GM18909 (cell line): ENCODE measurements at regions not wholly inside any gene's neighbourhood (a gene's known extent, or its start where the extent isn't known, plus 50 kb on each side); places are given as distances from the start of the nearest gene placed in this dataset.
A peak's percentile ranks its signal among the peaks of the same experiment; 100 is the strongest.
"Not testable (repeated sequence)": the region's sequence is repeated elsewhere in the genome, so short reads cannot be mapped to it uniquely, and the experiment has no call there.

ENCODE experiments used
- ATAC-seq: cut with Tn5 transposase; IDR thresholded peaks from one replicate; pipeline ENCODE4 v1.9.1; 2021; ENCODE audit warnings: mild to moderate bottlenecking; ENCODE audit not compliant: unreplicated experiment, poor library complexity

DNA sequence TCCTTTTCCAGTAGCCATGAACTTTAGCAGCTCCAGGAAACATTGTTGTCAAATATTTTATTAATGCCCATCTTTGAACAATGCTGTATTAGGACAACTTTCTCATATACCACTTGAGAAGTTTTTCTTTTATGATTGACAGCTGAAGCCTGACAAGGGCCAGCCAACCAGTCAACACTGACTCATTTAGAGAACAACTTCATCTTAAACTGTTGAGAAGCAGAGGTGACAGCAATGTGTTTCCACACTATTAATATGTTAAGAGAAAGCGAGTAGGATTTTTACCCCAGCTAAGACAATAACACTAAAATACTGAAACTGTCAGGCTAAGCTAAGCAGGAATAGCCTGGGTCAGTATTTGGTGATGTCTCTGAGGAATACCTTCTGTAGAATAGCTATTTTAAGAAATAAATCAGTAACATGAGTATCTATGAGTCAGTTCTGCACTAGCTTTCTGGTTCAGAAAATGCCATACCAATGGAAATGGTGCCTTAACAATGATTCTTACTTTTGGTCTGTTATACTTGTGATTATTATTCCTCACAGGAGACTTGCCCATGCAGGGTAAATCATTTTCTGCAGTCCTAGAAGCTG, 168.8 kb upstream of the POT1 start:
- peak; percentile 88 for ATAC-seq

DNA sequence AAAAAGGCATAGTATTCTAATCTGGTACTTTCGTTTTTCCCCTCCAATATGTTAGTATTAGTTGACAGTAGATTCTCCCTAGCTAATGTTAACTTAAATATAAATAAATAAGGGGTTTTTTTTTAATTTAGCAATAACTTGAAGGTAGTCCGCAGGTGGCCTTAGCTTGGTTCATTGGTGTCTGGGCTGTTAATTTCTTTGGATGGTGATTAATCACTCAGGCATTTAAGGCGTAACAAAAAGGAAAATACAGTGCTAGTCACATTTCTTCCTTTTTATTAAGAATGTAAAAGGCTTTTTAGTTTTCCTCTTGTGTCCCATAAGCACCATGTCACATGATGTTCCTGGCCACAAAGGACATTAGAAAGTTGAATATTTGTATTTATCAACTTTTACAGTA, 161.0 kb upstream of the POT1 start:
- ATAC-seq, result no peak

DNA sequence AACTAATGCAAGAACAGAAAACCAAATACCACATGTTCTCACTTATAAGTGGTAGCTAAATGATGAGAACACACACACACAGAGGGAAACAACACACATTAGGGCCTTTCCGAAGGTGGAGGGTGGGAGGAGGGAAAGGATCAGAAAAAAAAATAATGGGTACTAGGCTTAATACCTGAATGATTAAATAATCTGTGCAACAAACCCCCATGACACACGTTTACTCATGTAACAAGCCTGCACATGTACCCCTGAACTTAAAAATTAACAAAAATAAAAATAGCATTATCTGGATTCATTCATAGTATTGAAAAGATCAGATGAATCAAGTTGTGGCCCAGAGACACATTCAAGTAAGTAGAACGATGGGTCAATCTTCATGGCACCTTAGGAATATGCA, 159.5 kb upstream of the POT1 start:
- ATAC-seq, result no peak

DNA sequence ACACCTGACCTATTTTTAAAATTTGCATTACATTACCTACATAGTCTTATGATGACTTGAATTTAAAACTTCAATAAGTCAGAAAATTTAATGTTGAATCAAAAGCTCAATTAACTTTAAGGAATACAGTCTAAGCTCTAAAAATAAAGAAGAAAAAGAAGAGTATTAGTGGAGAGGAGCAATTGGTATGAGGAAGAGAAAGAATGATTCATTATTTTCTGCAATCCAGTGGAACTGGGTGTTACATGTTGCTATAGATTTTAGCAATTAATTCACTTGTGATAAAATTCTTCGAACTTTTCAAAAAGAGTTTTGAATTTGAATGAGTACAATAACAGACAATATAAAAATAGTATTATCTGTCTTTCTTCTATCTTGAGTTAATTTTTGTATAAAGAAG, 158.9 kb upstream of the POT1 start:
- no peak for ATAC-seq

DNA sequence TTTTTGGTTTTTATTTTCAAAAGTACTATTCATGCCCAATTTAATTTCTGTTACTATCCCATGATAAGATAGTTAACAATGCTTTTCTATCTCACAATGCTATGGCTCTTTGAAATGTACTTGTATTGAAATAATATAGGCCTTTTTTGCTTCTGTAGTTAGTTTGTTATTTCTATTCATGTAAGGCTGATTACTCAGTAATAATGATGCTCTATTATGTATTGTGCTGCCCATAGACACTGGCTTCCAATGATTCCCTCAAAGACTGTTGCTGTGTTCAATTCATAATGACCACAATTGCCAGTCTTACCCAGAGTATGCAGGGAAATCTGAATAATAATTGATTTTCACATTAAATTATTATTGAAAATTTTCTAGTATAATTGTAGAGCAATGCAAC, 155.5 kb upstream of the POT1 start:
- no peak for ATAC-seq

DNA sequence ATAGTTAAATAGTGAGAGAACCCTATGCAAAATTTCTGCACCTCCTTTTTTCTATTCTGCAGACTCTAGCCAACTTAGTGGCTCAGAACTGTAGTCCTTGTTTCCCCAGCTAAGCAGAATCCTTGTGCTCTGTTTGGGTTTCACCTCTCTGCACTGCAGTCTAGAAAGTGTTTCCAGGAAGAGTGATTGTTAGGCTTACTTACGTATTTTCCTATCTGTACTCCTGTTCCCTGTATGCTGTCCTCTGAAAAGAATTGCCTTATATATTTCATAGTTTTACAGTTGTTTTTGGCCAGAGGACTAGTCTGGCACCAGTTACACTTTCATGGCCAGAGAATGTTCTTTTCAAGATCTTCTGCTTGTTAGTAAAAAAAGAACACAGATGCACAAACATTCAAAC, 154.6 kb upstream of the POT1 start:
- ATAC-seq, result no peak

DNA sequence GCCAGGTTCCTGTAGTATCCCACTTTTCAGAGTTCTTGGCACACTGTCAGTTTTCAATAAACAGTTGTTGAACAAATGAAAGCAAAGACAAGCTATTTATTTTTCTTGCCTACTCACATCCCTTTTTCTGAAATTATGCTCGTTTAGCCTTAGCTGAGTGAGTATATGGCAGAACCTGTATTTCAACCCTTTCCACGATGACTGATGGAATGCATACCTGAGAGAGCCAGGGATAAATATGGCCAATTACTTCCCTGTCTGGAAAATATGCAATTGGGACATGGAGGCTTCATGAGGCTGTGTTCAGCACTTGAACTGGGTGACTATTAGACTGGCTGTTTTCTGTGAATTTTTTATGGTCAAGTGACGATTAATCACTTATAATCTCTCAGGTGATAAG, 144.5 kb upstream of the POT1 start:
- no peak for ATAC-seq

DNA sequence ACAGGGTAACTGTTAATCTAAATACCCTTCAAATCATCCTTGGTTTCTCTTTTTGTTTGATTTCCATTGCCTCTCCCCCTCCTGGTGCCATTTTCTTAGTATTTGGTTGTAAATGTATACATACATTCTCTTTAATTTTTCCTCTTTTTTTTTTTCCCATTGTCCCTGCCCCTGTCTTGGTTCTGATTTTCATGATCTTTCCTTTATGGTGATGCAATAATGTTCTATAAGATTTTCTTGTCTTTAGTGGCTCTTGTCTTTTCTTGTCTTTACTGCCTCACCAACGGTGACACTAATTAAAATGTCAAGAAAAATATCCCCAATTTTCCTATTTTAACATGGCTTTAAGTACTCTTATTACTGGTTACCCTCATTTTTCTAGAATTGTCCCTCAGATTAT, 135.9 kb upstream of the POT1 start:
- ATAC-seq, result no peak

DNA sequence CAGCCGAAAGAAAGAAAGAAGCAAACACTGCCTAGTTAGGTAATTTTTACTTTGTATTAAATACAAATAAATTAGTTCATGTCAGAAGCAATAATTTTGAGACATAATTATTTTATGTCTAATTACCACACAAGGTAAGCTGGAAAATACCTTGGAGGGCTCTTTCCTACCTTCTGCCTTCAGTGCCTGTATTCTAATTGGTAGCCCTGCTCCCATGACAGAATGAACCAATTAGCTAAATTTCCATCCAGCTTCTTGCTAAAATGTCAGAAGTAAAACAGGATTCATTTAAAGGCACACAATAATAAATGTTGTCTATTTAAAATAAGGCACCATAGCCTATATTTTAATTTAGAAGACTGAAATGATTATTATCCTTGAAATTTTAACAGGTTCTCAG, 135.4 kb upstream of the POT1 start:
- ATAC-seq, result no peak

DNA sequence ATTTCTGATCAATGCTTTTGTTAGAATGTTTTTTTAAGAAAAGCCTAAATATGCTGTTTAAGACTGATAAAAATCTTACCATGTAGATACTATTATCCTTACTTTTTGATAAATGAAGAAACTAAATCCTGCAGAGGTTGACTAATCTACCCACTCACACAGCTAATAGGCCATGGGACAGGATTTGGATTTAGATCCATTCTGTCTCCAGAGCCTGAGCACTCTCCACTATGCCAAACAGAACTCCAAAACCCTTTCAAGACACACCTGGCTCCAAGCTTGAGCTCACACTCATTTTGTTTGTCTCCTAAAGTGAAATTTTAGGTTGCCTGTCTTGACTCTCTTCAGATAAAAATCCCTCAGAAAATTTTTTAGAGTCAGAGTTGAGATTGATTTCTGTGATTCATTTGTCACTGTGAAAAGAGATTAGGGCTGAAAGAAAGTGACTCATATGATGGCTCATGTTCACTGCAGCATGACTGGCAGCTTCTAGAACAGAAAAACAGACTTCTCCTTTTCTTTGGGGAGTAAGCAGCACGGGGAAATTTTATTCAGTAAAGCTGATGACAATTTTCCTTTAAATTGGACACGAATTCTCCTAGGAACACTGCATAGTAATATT, 132.3 kb upstream of the POT1 start:
- ATAC-seq, result peak; percentile 83

DNA sequence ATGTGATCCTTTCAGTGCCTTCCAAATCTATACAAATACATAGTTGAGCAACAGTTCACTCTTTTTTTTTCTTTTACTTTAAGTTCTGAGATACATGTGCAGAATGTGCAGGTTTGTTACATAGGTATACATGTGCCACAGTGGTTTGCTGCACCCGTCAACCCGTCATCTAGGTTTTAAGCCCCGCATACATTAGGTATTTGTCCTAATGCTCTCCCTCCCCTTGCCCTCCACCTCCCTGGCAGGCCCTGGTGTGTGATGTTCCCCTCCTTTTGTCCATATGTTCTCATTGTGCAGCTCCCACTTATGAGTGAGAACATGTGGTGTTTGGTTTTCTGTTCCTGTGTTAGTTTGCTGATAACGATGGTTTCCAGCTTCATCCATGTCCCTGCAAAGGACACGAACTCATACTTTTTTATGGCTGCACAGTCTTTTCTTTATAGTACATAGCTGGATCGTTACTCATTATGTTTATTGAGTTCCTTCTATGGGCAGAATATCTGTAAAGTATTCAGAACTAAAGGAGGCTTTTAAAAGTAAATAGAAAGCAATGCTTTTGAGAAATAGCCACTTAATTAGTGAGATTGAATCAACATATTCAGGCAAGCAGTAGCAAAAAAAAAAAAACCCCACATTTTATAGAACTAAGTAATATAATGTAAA, 131.6 kb upstream of the POT1 start:
- ATAC-seq, result not testable (repeated sequence)

DNA sequence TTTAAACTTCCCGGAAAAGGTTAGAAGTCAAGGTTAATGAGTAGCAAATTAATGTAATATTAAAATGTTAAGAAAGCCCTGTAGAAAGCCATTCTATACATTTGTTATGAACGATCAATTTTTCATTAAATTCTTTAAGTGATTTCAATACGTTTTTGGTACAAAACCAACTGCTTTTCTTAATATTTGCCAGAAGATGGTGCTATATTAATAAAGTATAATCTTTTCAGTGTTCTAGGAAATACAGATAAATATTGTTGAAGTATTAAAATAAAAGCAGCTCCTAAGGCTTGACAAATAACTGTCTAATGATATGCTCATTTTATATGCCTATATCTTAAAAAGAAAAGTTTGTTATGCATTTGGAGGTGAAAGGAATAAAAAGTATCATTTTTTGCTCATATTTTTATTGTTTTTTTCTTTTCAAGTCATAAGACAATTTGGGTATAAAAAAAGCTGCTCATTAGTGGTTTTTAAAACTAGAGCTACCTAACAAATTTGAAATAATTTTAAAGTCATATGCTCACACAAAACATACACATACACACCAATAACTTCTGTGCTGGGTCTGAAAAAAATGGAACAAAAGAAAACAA, 130.3 kb upstream of the POT1 start:
- ATAC-seq, result no peak

DNA sequence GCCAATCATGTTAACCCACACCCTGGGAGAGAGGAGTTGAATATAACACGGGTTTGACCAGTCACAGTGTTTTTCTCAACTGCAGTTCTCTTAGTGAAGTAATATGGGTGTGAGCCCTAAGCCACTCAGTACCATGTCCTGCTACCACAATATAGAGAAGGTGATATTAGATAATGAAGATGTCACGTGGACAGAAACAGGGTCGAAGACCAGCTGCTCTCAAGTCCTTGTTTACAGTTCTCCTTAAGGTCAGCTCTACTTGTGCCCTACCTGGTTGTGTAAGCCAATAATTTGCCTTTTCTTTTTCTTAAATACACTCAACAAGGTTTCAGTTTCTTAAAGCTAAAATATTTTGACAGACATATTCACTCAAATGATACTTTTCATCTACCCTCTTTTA, 128.3 kb upstream of the POT1 start:
- no peak for ATAC-seq

DNA sequence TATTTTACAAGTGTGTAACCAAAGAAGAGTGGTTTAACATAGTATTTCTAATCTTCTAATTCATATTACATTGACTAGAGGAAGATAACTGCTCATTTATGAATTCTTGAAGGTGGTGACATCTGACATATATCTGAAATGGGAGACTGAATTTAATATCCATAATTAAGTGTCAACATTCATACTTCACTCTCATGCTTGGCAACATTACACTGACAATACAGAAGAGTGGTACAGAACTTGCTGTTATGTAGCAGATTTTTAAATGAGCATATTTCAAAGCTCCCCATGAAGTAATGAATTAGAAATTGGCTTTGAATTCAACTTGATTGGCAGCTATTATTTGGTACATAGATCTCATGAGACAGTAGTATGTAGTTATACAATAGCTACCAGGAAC, 125.8 kb upstream of the POT1 start:
- ATAC-seq, result no peak

DNA sequence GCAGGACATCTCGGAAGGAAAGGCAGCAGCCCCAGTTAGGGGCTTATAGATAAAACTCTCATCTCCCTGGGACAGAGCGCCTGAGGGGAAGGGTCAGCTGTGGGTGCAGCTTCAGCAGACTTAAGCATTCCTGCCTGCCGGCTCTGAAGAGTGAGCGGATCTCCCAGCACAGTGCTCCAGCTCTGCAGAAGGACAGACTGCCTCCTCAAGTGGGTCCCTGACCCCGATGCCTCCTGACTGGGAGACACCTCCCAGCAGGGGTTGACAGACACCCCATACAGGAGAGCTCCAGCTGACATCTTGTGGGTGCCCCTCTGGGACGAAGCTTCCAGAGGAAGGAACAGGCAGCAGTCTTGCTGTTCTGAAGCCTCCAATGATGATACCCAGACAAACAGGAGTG, 117.1 kb upstream of the POT1 start:
- no peak for ATAC-seq

DNA sequence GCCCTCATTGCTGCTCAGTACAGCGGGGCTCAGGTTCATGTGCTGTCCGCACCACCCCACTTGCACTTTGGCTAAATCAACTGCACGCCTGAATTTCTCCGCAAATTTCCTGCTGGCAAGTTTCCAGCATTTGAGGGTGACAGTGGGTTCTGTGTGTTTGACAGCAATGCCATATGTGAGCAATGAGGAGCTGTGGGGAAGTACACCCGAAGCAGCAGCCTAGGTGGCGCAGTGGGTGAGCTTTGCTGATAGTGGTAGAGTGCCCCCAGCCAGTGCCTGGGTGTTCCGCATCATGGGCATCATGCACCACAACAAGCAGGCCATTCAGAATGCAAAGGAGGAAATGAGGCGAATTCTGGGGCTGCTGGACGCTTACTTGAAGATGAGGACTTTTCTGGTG, 103.9 kb upstream of the POT1 start:
- no peak for ATAC-seq

DNA sequence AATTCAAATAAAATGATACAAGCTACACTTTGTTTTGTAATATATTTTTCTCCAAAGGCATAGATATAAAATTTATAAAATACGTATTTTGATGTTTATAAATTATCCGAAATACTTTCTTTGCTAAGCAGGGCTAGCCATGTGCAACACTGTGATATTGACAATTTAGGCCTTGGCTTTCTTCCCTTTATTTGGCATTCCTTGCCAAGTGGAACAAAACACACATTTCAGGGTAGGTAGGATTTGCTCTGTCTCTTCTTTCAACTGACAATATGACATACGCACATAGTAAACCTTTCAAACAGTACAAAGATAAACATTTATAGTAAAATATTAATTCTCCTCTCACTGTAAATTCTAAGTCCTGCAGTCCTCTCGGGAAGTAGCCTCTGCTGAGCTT, 103.3 kb upstream of the POT1 start:
- ATAC-seq, result no peak

DNA sequence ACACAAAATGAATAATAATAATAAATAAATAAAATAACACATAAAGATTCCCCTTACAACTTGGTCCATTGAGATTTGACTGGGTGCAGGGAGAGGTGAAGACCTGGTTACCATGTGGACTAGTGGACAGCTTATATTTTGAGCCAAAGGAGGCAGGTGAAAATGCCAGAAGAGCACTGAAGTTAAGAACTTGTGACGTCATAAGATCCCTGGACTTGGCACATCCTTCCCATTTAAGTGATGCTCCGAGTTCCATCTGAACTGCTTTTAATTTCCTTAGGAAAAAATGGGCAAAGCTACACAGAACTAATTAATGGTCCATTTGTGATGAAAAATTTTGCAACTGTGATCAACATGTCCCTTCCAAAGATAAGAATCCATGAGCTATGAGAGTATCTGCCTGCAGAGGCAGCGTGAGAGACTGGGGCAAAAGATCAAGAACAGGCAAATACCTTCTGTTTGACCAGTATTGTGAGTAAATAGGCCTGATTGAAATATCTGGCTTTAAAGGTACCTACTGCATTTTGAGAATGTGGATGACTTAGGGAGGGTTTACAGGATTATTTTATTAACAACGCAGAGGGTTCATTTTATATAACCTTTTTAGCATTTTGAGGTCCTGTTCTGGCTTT, 101.2 kb upstream of the POT1 start:
- no peak for ATAC-seq

DNA sequence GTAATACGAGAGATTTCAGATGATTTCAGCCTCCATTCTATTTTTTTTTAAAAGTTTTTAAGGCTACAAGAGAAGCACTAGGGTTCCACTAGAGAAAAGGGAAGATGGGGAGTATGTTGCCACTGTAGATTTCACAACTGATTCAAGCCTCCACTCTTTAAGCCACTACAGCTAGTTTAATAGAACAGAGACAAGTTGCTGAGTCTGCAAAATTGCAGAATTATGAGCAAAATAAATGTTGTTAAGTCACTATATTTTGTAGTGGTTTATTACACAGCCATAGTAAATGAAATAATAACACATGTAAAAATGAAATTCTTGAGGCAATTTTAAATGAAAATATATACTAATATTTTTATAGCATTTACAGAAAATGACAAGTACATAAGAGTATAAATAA, 96.0 kb upstream of the POT1 start:
- no peak for ATAC-seq

DNA sequence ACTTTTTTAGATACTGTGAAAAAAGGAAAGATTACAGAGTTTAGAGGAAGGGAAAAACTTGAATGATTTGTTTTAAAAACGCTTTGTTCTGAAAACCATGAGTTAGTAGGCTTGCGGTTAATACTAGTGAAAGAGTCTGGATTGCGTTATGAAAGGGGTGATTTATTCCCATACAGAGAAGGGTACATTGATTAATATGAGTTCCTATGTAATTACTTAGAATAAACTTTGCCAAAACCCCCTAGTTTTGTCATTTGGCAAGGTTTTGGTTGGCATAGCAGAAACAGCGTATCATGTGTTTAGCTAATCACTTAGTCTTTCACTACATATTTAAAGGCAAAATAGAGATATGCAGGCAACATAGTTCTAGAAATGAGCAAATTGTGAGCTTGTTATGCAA, 91.2 kb upstream of the POT1 start:
- ATAC-seq, result no peak

DNA sequence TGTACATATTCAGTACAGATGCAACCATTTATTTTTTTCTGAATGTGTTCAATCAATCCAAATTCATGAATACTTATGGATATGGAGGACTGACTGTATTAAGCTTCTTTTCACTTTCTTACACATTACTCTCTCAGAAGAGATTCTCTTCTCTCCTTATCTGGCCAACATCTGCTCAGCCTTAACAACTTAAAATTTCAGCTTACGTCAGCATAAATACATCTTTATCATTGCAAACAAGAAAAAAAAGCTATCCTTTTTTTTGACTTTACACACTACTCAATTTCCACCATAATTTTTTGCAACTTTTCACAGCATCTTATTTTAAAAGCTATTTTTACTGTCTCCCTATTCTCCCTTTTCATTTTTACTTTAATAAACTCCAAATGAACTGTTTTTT, 80.9 kb upstream of the POT1 start:
- ATAC-seq, result no peak
